Lower lobe of right lung (tissue), 2 donors: ENCODE measurements at regions not wholly inside any gene's neighbourhood (a gene's known extent, or its start where the extent isn't known, plus 50 kb on each side); places are given as distances from the start of the nearest gene placed in this dataset.

ENCODE experiments used
- ATAC-seq, 2 donors: fragments of 200-7000 bp; cut with Tn5 transposase; one replicate each; pipeline ENCODE4 v1.9.1; 2020 to 2022; ENCODE audit warnings: mild to moderate bottlenecking in 2 of 2, moderate library complexity in 2 of 2
- DNase-seq: peaks from one replicate; pipeline ENCODE4 v3.0.0-alpha.2; 2020
- H3K27ac ChIP-seq: fragments of 200-600 bp; one replicate; pipeline ENCODE4 v1.8.0; 2022
- H3K27me3 ChIP-seq: fragments of 200-600 bp; one replicate; pipeline ENCODE4 v1.8.0; 2022; ENCODE audit warnings: low read depth
- H3K36me3 ChIP-seq: fragments of 200-600 bp; one replicate; pipeline ENCODE4 v1.8.0; 2022; ENCODE audit warnings: mild to moderate bottlenecking
- H3K4me1 ChIP-seq: fragments of 200-600 bp; one replicate; pipeline ENCODE4 v1.8.0; 2022
- H3K4me3 ChIP-seq: fragments of 200-600 bp; one replicate; pipeline ENCODE4 v1.8.0; 2022; ENCODE audit warnings: mild to moderate bottlenecking
- H3K9me3 ChIP-seq: fragments of 200-600 bp; one replicate; pipeline ENCODE4 v1.8.0; 2022
- CTCF ChIP-seq: fragments of 200-600 bp; IDR thresholded peaks from one replicate; pipeline ENCODE4 v1.8.0; 2022; ENCODE audit warnings: antibody characterized with exemption, mild to moderate bottlenecking
- intact Hi-C: fragments of 100-400 bp; cut with DNase I; formaldehyde crosslinking; loops from one replicate; pipeline ENCODE4 v1.11.0; 2022
- donor health status: DM: no; HTN: yes; CAD: no; lungs with severe emphysema.

- Histone ChIP-seq H3K4me3 (no peak overlapping the region), H3K36me3 (no peaks in the 10 kb centered on the region), H3K9me3 (no peaks in the 10 kb centered on the region), H3K27me3 (no peaks in the 10 kb centered on the region), H3K4me1 (no peaks in the 10 kb centered on the region), H3K27ac (no peak overlapping the region)
- DNase-seq, result no peak
- no peak for ATAC-seq
- intact Hi-C loops, result no loop called here
- TF ChIP-seq CTCF, result no peak
These were observed 145.7 kb upstream of the CDH19 start for GRCh38 chr18:66749481-66750035.

- DNase-seq (no peak), ATAC-seq (no peak)
- peak; percentile 29 for TF ChIP-seq CTCF
- Histone ChIP-seq H3K27ac (no peak overlapping the region), H3K4me1 (no peaks in the 10 kb centered on the region), H3K4me3 (no peak overlapping the region), H3K27me3 (no peaks in the 10 kb centered on the region), H3K9me3 (no peaks in the 10 kb centered on the region), H3K36me3 (no peaks in the 10 kb centered on the region)
- intact Hi-C loops, result no loop called here
These were observed 145.1 kb upstream of the CDH19 start for GRCh38 chr18:66749030-66749429.

GRCh38 chr18:66742832-66743231 is 138.9 kb upstream of the CDH19 start:
- no peaks in the 10 kb centered on the region for H3K27me3 ChIP-seq
- no peaks in the 10 kb centered on the region for H3K9me3 ChIP-seq
- intact Hi-C loops, result no loop called here
- no peak overlapping the region for H3K27ac ChIP-seq
- no peak for ATAC-seq
- no peaks in the 10 kb centered on the region for H3K36me3 ChIP-seq
- no peaks in the 10 kb centered on the region for H3K4me1 ChIP-seq
- no peak for DNase-seq
- TF ChIP-seq CTCF, result no peak
- H3K4me3 ChIP-seq, result no peak overlapping the region

- Histone ChIP-seq H3K9me3 (no peaks in the 10 kb centered on the region), H3K27ac (no peak overlapping the region), H3K4me3 (no peak overlapping the region), H3K27me3 (no peaks in the 10 kb centered on the region), H3K36me3 (no peaks in the 10 kb centered on the region), H3K4me1 (no peaks in the 10 kb centered on the region)
- DNase-seq, result no peak
- intact Hi-C loops, result no loop called here
- no peak for TF ChIP-seq CTCF
- ATAC-seq, result no peak
These were observed 132.0 kb upstream of the CDH19 start for GRCh38 chr18:66735933-66736332.

- intact Hi-C loops, result no loop called here
- ATAC-seq (no peak), DNase-seq (no peak)
- Histone ChIP-seq H3K4me1 (no peaks in the 10 kb centered on the region), H3K27ac (no peak overlapping the region), H3K36me3 (no peaks in the 10 kb centered on the region), H3K4me3 (no peak overlapping the region), H3K9me3 (no peaks in the 10 kb centered on the region), H3K27me3 (no peaks in the 10 kb centered on the region)
- no peak for TF ChIP-seq CTCF
These were observed 130.6 kb upstream of the CDH19 start for GRCh38 chr18:66734451-66734850.

GRCh38 chr18:66731890-66732289 is 128.0 kb upstream of the CDH19 start:
- Histone ChIP-seq H3K27me3 (no peaks in the 10 kb centered on the region), H3K4me3 (no peak overlapping the region)
- intact Hi-C loops, result no loop called here

More at GRCh38 chr18:66731890-66732289, 128.0 kb upstream of the CDH19 start:
- no peak for ATAC-seq
- no peak for TF ChIP-seq CTCF
- no peak for DNase-seq
- no peaks in the 10 kb centered on the region for H3K36me3 ChIP-seq
- H3K4me1 ChIP-seq, result no peaks in the 10 kb centered on the region
- no peak overlapping the region for H3K27ac ChIP-seq
- H3K9me3 ChIP-seq, result no peaks in the 10 kb centered on the region
